ENCODE measurements at regions not wholly inside any gene's neighbourhood (a gene's known extent, or its start where the extent isn't known, plus 50 kb on each side); places are given as distances from the start of the nearest gene placed in this dataset.
A peak's percentile ranks its signal among the peaks of the same experiment; 100 is the strongest.
"Not testable (repeated sequence)": the region's sequence is repeated elsewhere in the genome, so short reads cannot be mapped to it uniquely, and the experiment has no call there.

DNA sequence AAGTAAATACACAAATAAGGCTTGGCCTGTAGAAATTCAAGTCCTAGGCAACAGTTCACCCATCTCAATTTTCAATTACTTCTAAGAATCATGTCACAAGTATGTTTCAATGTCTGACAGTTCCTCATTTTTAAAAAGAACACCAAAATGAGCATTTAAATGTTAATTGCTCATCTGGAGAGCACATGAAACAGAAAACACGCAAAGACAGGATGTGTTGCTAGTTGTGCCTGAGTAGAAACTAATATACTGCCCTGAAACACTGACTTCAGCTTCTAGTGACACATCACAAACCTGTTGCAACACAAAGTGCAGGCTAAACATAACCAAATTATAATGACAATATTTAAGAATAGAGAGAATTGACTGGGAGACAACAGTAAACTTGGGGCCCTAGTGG lies 167.3 kb upstream of the THBS1 start:
- Mint-ChIP-seq H3K27me3 (peaks cover 25% of the 10 kb centered on the region), H3K4me1 (peaks cover 20% of the 10 kb centered on the region), H3K36me3 (peaks cover 6% of the 10 kb centered on the region), H3K27ac (no peak overlapping the region), H3K4me3 (no peak overlapping the region), H3K9me3 (peaks cover 4% of the 10 kb centered on the region)
- no peak for DNase-seq

DNA sequence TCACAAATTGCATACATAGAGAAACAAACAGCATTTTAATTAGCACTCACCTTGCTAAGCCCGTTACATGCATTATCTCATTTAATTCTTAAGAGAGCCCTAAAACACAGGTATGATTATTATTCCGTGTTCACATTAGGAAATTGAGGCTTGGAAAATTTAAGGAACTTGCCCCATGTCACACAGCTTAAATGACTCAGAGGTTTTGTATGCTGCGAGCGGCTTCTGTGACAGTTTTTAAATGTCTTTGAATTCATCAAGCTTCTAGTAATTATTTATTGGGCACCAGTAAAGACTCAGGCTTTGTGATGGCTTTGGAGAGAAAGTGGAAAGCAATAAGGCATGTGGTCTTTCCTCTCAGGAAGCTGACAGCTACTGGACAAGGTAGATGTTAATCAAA lies 166.7 kb upstream of the THBS1 start:
- no peak overlapping the region for H3K4me3 Mint-ChIP-seq
- peaks cover 4% of the 10 kb centered on the region for H3K9me3 Mint-ChIP-seq
- H3K27ac Mint-ChIP-seq, result no peak overlapping the region
- H3K27me3 Mint-ChIP-seq, result peaks cover 26% of the 10 kb centered on the region
- H3K36me3 Mint-ChIP-seq, result peaks cover 6% of the 10 kb centered on the region
- no peak for DNase-seq
- peaks cover 20% of the 10 kb centered on the region for H3K4me1 Mint-ChIP-seq

DNA sequence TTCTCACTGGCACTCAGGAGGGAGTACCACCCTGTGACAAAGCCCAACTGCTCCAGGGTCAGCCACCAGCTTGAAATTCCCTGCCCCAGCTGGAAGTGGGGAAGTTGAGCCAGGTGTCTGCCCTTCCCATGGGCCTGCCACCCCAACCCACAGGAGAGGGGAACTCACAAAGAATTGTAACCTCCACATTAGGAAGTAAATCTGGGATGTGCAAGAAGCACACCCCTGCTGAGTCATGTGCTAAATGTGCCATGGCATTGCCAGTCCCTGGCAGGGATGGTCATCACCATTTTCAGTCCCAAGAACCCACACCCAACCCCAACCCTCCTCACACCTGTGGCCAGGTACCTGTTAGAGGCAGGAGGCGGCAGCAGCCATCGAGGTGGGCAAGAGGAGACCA lies 165.2 kb upstream of the THBS1 start:
- peaks cover 37% of the 10 kb centered on the region for H3K27me3 Mint-ChIP-seq

DNA sequence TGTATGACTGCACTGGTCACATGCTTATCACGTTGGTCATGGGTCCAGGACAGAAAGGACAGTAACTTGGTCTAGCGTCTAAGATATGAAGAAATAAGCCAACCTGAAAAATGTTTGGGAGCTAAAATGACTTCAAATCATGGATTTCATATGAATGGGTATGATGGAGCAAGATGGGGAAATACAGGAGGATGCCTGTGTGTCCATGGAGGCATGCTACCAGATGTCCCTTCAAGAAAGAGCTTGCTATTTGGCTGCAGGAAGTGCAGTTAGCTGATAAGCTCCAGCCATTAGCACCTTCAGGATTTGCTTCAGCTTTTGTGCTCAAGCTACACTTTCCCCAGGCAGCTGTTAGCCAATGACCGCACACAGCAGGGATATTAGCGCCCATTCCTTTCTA lies 164.6 kb upstream of the THBS1 start:
- H3K9me3 Mint-ChIP-seq, result peaks cover 4% of the 10 kb centered on the region
- peaks cover 6% of the 10 kb centered on the region for H3K36me3 Mint-ChIP-seq
- peaks cover 37% of the 10 kb centered on the region for H3K27me3 Mint-ChIP-seq
- H3K27ac Mint-ChIP-seq, result no peak overlapping the region
- H3K4me1 Mint-ChIP-seq, result peaks cover 17% of the 10 kb centered on the region
- DNase-seq, result no peak
- H3K4me3 Mint-ChIP-seq, result no peak overlapping the region

More for the DNA sequence above, 165.2 kb upstream of the THBS1 start:
- Mint-ChIP-seq H3K4me3 (no peak overlapping the region), H3K36me3 (peaks cover 6% of the 10 kb centered on the region), H3K9me3 (peaks cover 4% of the 10 kb centered on the region), H3K27ac (no peak overlapping the region), H3K4me1 (peaks cover 20% of the 10 kb centered on the region)
- no peak for DNase-seq

DNA sequence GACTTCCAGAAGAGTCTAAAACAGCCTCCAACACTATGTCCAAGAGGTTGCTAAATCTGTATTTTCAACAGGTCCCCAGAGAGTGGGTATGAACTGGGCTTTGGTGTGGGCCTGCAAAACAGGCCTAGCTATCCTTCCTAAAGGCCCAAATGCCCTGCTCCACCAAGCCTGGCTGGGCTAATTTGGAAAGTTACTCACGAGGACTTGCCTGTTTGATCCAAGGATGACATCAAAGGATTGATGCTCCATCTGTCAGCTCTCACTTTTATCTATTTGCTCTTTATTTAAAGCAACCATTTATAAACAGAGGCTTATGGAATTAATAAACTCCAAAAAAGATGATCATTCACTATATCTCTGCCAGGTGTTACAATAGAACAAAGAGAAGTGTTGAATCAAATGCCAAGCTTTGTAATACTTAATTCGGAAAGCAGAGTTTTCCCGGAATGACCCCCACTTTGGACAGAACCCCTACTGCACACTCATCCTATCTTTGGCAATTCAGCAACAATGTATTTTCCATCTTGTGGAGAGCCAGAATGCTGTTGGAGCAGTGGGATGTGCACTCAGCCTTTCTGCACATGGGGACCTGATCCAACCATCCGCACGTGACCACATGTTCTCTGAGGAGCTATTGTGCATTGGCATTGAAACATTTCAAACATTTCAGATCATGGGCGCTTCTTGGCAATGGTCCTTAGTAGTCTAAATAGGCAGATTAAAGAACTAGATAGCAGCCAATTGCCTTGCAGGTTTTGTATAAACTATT lies 163.3 kb upstream of the THBS1 start:
- peaks cover 6% of the 10 kb centered on the region for H3K36me3 Mint-ChIP-seq
- H3K27ac Mint-ChIP-seq, result no peak overlapping the region
- peaks cover 6% of the 10 kb centered on the region for H3K4me1 Mint-ChIP-seq
- peaks cover 30% of the 10 kb centered on the region for H3K27me3 Mint-ChIP-seq
- no peak overlapping the region for H3K4me3 Mint-ChIP-seq
- H3K9me3 Mint-ChIP-seq, result peaks cover 4% of the 10 kb centered on the region
- DNase-seq, result no peak

DNA sequence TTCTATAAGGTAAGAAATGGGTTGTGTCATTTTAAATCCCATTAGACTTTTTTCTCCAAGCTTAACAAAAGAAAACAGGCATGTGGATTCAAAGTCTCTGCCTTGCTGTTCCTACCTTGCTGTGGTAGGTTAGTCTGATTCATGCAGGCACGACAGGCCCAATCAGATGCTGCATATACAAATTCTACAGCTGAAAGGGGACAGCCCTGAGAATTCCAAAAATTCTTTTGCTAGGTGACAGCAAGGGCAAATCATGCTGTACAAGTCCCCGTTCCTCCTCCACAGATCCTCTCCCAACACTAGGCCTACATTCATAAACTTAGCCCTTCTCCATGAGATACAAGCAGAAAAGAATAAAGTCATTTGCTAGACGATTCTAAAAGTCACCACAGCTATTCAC lies 161.2 kb upstream of the THBS1 start:
- Mint-ChIP-seq H3K36me3 (peaks cover 5% of the 10 kb centered on the region), H3K27ac (no peak overlapping the region), H3K9me3 (peaks cover 4% of the 10 kb centered on the region), H3K4me1 (no peaks in the 10 kb centered on the region), H3K27me3 (peaks cover 25% of the 10 kb centered on the region), H3K4me3 (no peak overlapping the region)
- no peak for DNase-seq

DNA sequence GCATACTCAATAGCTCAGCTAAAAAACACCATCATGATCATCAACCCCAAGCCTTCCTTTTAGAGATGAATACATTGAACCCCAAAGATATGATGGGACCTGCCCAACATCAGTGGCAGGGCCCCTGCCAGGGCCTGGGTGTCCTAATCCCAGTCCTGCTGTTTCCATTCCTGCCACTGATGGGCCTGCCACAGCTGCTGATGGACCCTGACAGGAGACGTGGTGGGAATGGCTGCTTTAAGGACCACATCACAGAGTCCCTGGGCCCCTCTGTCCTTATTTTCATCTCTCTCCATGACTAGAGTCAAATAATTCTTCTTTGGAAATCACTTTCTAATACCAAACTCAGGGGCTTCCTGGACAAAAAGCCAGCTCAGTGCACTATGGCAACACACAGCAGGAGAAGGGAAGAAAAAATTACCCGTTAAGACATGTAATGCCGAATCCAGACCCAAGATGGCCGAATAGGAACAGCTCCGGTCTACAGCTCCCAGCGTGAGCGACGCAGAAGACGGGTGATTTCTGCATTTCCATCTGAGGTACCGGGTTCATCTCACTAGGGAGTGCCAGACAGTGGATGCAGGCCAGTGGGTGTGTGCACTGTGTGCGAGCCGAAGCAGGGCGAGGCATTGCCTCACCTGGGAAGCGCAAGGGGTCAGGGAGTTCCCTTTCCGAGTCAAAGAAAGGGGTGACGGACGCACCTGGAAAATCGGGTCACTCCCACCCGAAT lies 160.6 kb upstream of the THBS1 start:
- H3K27ac Mint-ChIP-seq, H3K4me1 Mint-ChIP-seq, DNase-seq, H3K36me3 Mint-ChIP-seq, H3K9me3 Mint-ChIP-seq: not testable (repeated sequence)
- H3K4me3 Mint-ChIP-seq, result peak overlapping the region; percentile 29
- H3K27me3 Mint-ChIP-seq, result peaks cover 24% of the 10 kb centered on the region

DNA sequence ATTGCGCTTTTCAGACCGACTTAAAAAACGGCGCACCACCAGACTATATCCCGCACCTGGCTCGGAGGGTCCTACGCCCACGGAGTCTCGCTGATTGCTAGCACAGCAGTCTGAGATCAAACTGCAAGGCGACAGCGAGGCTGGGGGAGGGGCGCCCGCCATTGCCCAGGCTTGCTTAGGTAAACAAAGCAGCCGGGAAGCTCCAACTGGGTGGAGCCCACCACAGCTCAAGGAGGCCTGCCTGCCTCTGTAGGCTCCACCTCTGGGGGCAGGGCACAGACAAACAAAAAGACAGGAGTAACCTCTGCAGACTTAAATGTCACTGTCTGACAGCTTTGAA lies 160.1 kb upstream of the THBS1 start:
- not testable (repeated sequence) for H3K4me3 Mint-ChIP-seq, H3K4me1 Mint-ChIP-seq, H3K36me3 Mint-ChIP-seq, H3K9me3 Mint-ChIP-seq, H3K27ac Mint-ChIP-seq, DNase-seq
- H3K27me3 Mint-ChIP-seq, result peaks cover 24% of the 10 kb centered on the region

DNA sequence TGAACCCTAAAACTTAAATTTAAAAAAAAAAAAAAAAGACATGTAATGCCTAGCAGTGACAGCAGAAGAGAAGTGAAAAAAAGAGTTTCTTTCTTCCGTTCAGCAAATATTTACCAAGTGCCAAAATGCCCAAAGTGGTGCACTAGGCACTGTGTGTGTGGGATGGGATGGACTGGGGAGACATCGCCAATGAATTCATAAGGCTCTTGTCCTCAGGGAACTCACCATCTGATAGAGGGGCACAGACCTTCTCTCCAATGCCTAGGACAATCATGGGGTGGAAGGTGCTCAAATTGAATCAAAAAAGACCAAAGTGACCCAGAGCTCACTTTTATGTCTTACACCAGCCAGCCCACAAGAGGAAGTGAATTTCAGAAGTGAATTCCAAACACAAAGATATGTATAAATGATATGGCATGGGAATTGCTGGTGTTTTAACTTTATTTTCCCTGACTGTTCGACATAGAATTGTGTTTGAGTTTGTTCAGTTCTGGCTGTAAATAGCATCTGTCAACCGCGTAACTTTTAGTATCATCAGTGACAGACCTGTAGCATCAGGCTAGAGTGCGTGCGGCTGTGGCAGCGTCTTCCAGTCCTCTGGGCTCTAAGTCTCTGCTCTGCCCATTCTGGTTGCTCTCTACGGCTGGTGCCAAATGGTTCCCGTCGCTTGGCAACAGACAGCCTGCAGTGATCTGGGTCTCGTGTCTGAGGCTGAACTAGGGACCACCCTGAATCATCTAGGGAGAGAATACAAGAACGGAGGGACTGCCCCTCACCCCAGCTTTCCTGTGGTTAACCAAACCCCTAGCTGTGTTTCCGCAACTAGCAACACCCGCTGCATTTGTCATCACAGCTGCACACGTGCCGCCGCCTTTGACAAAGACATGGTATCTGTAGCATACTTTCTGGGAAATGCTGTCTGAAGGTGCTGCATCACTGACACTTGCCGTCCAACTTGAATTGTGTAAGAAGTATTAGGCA lies 154.0 kb upstream of the THBS1 start:
- Mint-ChIP-seq H3K36me3 (peaks cover 1% of the 10 kb centered on the region), H3K4me3 (peak overlapping the region; percentile 64), H3K9me3 (no peaks in the 10 kb centered on the region), H3K4me1 (peaks cover 43% of the 10 kb centered on the region), H3K27ac (peak overlapping the region; percentile 75), H3K27me3 (peaks cover 14% of the 10 kb centered on the region)
- peak; percentile 86 for DNase-seq

DNA sequence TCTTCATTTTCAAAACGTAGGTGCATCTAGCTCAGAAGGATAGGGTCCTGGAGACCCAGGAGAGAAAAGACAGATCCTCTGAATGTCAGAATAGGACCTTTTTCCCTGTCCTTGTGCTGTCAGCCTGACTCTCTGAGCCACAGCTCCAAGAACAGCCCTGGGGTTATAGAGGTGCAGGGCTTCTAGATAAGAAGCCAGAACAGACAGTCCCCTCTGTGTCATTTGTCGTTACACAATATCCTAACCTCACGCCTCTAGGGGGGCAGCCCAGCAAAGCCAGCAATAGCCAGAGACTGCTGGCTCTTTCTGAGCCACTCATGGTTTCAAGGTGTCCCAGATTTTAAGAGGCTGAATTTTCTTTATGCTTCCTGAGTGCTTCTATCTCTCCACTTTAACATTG lies 153.2 kb upstream of the THBS1 start:
- peaks cover 43% of the 10 kb centered on the region for H3K4me1 Mint-ChIP-seq
- peaks cover 20% of the 10 kb centered on the region for H3K27me3 Mint-ChIP-seq
- no peak for DNase-seq
- H3K27ac Mint-ChIP-seq, result no peak overlapping the region
- peaks cover 1% of the 10 kb centered on the region for H3K36me3 Mint-ChIP-seq
- no peaks in the 10 kb centered on the region for H3K9me3 Mint-ChIP-seq
- no peak overlapping the region for H3K4me3 Mint-ChIP-seq

DNA sequence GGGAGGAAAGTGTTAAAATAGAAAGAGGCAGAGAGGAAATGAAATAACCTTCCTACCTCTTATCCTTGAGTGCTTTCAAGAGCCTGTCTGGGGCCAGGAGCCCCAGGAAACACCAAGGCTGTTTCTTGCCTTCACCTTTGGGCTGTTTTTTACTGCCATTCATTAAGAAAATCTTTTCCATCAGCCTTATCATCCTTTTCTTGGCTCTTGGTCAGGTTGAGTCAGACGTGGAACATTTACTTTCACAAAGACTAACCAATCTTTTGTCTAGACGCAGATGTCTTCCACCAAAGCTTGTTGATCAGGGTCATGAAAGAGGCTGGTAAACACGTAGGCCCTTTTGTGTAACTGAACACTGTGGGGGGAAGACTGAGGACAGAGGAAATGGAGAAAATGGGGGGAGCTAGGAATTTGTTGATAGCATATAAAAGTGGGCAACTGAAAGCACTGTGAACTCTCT lies 151.0 kb upstream of the THBS1 start:
- H3K27ac Mint-ChIP-seq, result peak overlapping the region; percentile 38
- DNase-seq, result peak; percentile 13
- H3K4me3 Mint-ChIP-seq, result no peak overlapping the region
- H3K4me1 Mint-ChIP-seq, result peaks cover 43% of the 10 kb centered on the region
- H3K27me3 Mint-ChIP-seq, result peaks cover 29% of the 10 kb centered on the region
- peaks cover 1% of the 10 kb centered on the region for H3K36me3 Mint-ChIP-seq
- H3K9me3 Mint-ChIP-seq, result no peaks in the 10 kb centered on the region

DNA sequence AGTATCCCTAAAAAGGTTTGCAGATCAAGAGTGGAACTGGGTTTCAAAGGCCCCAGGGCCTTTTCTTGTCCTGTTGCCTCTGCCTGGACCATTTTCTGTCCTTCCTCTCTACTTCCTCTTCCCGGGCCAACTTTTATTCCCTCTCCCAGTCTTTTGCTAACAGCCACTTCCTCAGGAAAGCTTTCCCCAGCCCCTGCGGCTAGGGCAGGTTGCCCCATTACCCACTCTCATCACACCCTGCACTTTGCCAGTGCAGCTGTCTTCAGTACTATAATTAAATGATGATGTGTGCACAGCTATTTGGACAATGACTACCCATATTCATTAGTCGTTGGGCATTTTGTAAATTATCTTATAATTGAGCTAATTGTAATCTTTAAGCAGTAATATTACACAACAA lies 150.5 kb upstream of the THBS1 start:
- peaks cover 29% of the 10 kb centered on the region for H3K27me3 Mint-ChIP-seq
- H3K36me3 Mint-ChIP-seq, result peaks cover 1% of the 10 kb centered on the region
- H3K27ac Mint-ChIP-seq, result peak overlapping the region; percentile 38
- no peak for DNase-seq
- no peak overlapping the region for H3K4me3 Mint-ChIP-seq
- H3K9me3 Mint-ChIP-seq, result no peaks in the 10 kb centered on the region
- peaks cover 43% of the 10 kb centered on the region for H3K4me1 Mint-ChIP-seq

DNA sequence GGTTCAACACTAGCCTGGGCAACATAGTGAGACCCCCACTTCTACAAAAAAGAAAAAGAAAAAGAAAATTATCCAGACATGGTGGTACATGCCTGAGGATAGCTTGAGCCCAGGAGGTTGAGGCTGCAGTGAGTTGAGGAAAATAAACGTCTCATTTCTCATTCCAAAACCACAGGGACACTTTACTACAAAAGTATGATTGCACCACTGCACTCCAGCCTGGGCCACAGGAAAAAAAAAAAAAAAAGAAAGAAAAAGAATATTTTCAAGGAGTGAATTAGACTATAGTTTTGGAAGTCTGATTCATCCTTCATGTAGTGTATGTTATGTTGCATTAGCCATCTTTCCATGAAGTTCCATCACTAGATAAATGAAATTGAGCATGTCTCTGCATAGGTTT lies 149.5 kb upstream of the THBS1 start:
- Mint-ChIP-seq H3K9me3 (no peaks in the 10 kb centered on the region), H3K4me1 (peaks cover 43% of the 10 kb centered on the region), H3K27me3 (peaks cover 29% of the 10 kb centered on the region), H3K4me3 (no peak overlapping the region), H3K36me3 (no peaks in the 10 kb centered on the region), H3K27ac (no peak overlapping the region)
- no peak for DNase-seq

DNA sequence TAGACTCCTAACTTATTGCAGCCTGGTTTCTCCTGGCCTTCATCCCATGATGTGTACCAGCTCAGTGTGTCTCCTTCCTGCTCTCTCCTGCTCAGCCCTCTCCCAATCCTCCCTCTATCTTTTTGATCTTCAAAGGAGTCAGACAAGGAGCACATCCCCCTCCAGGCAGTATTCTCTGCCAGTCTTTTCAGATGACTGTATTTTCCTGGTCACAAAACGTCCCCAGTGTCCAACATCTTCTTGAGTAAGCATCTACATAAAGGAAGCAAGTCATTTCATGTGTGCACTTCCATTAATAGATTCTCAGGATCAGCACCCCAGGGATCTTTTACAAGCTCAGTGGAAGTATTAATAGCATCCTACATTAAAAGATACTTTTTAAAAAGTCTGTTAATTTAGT lies 148.9 kb upstream of the THBS1 start:
- Mint-ChIP-seq H3K27me3 (peaks cover 29% of the 10 kb centered on the region), H3K36me3 (no peaks in the 10 kb centered on the region)

DNA sequence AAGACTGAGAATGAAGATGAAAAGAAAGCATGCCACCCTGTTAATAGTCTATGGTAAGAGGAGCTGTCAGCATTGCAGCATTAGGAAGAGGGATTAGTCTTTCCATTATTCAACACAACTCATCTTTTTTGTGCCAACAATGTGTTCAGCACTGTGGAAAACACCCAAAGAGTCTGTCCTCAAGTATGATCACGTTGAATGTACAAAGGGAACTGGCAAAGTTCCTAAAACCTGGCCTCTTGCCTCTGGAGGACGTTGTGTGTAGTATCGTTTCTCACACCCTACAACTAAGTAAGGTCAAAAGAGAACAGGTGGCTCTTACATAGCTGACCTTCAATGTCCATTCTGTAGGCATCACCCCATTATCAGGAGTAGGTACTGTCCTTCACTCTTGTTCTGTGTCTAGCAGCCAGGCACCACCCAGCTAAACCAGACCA lies 147.9 kb upstream of the THBS1 start:
- H3K4me1 Mint-ChIP-seq, result peaks cover 29% of the 10 kb centered on the region
- H3K27me3 Mint-ChIP-seq, result peaks cover 29% of the 10 kb centered on the region
- no peak for DNase-seq
- H3K27ac Mint-ChIP-seq, result no peak overlapping the region
- H3K9me3 Mint-ChIP-seq, result no peaks in the 10 kb centered on the region
- no peaks in the 10 kb centered on the region for H3K36me3 Mint-ChIP-seq
- no peak overlapping the region for H3K4me3 Mint-ChIP-seq

More for the DNA sequence above, 148.9 kb upstream of the THBS1 start:
- no peak for DNase-seq
- H3K9me3 Mint-ChIP-seq, result no peaks in the 10 kb centered on the region
- no peak overlapping the region for H3K4me3 Mint-ChIP-seq
- peaks cover 38% of the 10 kb centered on the region for H3K4me1 Mint-ChIP-seq
- H3K27ac Mint-ChIP-seq, result no peak overlapping the region
